A549 (cell line): ENCODE measurements at regions not wholly inside any gene's neighbourhood (a gene's known extent, or its start where the extent isn't known, plus 50 kb on each side); places are given as distances from the start of the nearest gene placed in this dataset.

Experiments used
- EHF ChIP-seq: fragments of 250-450 bp; sonication (Bioruptor Pico); IDR thresholded peaks from 2 replicates; pipeline ENCODE4 v1.5.0; 2020; ENCODE audit warnings: mild to moderate bottlenecking
- EP300 ChIP-seq, 2 experiments: fragments of >200 bp; sonication (Bioruptor Twin); formaldehyde crosslinking; IDR thresholded peaks; 2 replicates in 1 of 2; 3 replicates in 1 of 2; pipeline ENCODE4 v1.6.1; 2016 to 2017
- POLR2A ChIP-seq: IDR thresholded peaks from 2 replicates; pipeline ENCODE4 v1.6.1; 2012; ENCODE audit warnings: mild to moderate bottlenecking, low read length
- RFX5 ChIP-seq: fragments of 450-650 bp; IDR thresholded peaks from 2 replicates; pipeline ENCODE4 v1.7.1; 2014; ENCODE audit warnings: antibody characterized with exemption, mild to moderate bottlenecking, moderate library complexity
- TF ChIP-seq, protein P1 (sequence below): fragments of 150-350 bp; IDR thresholded peaks from 2 replicates; pipeline ENCODE4 v1.6.1; 2014; ENCODE audit warnings: low read depth, mild to moderate bottlenecking, low read length
- TF ChIP-seq, protein P2 (sequence below): IDR thresholded peaks from 2 replicates; pipeline ENCODE4 v1.6.1; 2012
- TF ChIP-seq, protein P3 (sequence below): fragments of >200 bp; sonication (Bioruptor Twin); formaldehyde crosslinking; IDR thresholded peaks from 3 replicates; pipeline ENCODE4 v1.5.1; 2016

DNA sequence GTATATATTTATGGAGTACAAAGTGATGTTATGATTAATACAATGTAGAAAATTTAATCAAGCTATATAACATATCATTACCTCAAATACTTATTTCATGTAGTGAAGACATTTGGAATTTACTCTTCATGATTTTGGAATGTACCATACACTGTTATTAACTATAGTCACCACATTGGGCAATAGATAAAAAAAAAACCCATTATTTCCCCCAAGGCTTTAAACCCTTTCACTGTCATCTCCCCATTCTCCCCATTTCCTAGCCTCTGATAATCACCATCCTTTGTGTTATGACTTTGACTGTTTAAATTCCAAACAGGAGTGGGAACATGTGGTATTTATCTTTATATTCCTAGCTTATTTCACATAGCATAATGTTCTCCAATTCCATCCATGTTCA is 2189.1 kb upstream of the AGA start:
- TF ChIP-seq EP300 (IDR thresholded peaks at IDR 0.05) (no peak), POLR2A (no peak), RFX5 (no peak), EHF (CRISPR knock-in tag) (no peak)
- TF ChIP-seq, protein P1, sequence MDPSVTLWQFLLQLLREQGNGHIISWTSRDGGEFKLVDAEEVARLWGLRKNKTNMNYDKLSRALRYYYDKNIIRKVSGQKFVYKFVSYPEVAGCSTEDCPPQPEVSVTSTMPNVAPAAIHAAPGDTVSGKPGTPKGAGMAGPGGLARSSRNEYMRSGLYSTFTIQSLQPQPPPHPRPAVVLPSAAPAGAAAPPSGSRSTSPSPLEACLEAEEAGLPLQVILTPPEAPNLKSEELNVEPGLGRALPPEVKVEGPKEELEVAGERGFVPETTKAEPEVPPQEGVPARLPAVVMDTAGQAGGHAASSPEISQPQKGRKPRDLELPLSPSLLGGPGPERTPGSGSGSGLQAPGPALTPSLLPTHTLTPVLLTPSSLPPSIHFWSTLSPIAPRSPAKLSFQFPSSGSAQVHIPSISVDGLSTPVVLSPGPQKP: no peak
- TF ChIP-seq, protein P2, sequence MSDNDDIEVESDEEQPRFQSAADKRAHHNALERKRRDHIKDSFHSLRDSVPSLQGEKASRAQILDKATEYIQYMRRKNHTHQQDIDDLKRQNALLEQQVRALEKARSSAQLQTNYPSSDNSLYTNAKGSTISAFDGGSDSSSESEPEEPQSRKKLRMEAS: no peak
- TF ChIP-seq, protein P3, sequence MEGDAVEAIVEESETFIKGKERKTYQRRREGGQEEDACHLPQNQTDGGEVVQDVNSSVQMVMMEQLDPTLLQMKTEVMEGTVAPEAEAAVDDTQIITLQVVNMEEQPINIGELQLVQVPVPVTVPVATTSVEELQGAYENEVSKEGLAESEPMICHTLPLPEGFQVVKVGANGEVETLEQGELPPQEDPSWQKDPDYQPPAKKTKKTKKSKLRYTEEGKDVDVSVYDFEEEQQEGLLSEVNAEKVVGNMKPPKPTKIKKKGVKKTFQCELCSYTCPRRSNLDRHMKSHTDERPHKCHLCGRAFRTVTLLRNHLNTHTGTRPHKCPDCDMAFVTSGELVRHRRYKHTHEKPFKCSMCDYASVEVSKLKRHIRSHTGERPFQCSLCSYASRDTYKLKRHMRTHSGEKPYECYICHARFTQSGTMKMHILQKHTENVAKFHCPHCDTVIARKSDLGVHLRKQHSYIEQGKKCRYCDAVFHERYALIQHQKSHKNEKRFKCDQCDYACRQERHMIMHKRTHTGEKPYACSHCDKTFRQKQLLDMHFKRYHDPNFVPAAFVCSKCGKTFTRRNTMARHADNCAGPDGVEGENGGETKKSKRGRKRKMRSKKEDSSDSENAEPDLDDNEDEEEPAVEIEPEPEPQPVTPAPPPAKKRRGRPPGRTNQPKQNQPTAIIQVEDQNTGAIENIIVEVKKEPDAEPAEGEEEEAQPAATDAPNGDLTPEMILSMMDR: no peak
